GM23338 (cell line): ENCODE measurements at regions not wholly inside any gene's neighbourhood (a gene's known extent, or its start where the extent isn't known, plus 50 kb on each side); places are given as distances from the start of the nearest gene placed in this dataset.

Experiments used
- ATAC-seq: fragments of 200-7000 bp; cut with Tn5 transposase; 3 replicates; pipeline ENCODE4 v1.9.1; 2020
- DNase-seq: peaks from one replicate; pipeline ENCODE4 v3.0.0-alpha.2; 2015; ENCODE audit warnings: low spot score
- H2AFZ ChIP-seq: fragments of 200-600 bp; sonication (generic); 2 replicates; pipeline ENCODE4 v1.8.0; 2016; ENCODE audit warnings: antibody characterized with exemption, mild to moderate bottlenecking, moderate library complexity
- H3F3A ChIP-seq: fragments of 200-600 bp; sonication (generic); replicated peaks from 2 replicates; pipeline ENCODE4 v1.8.0; 2017; ENCODE audit warnings: antibody characterized with exemption, mixed run types, low read depth
- H3K27ac ChIP-seq: fragments of 200-600 bp; sonication (generic); 2 replicates; pipeline ENCODE4 v1.6.1; 2016; ENCODE audit warnings: low read depth
- H3K27me3 ChIP-seq: fragments of 200-600 bp; sonication (generic); 2 replicates; pipeline ENCODE4 v1.8.0; 2016; ENCODE audit warnings: mild to moderate bottlenecking, mixed run types, moderate library complexity; ENCODE audit not compliant: insufficient read depth
- H3K36me3 ChIP-seq: fragments of 200-600 bp; sonication (generic); 2 replicates; pipeline ENCODE4 v1.8.0; 2016; ENCODE audit warnings: mild to moderate bottlenecking; ENCODE audit not compliant: insufficient read depth
- H3K4me1 ChIP-seq: fragments of 200-600 bp; sonication (generic); 2 replicates; pipeline ENCODE4 v1.8.0; 2016; ENCODE audit warnings: mild to moderate bottlenecking, moderate library complexity; ENCODE audit not compliant: insufficient read depth
- H3K4me2 ChIP-seq: fragments of 200-600 bp; sonication (generic); 2 replicates; pipeline ENCODE4 v1.7.1; 2017; ENCODE audit warnings: mixed run types
- H3K4me3 ChIP-seq: fragments of 200-600 bp; sonication (generic); 2 replicates; pipeline ENCODE4 v1.6.1; 2016; ENCODE audit warnings: mixed run types
- H3K79me2 ChIP-seq: fragments of 200-600 bp; sonication (generic); replicated peaks from 2 replicates; pipeline ENCODE4 v1.8.0; 2017; ENCODE audit warnings: mild to moderate bottlenecking; ENCODE audit not compliant: insufficient read depth
- H3K9me2 ChIP-seq: fragments of 200-600 bp; sonication (generic); 2 replicates; pipeline ENCODE4 v1.8.0; 2017; ENCODE audit not compliant: insufficient read depth
- H4K20me1 ChIP-seq: fragments of 200-600 bp; sonication (generic); replicated peaks from 2 replicates; pipeline ENCODE4 v1.8.0; 2017; ENCODE audit warnings: mild to moderate bottlenecking; ENCODE audit not compliant: insufficient read depth
- H3K27ac Mint-ChIP-seq: 2 replicates; pipeline ENCODE4 v1.8.0; 2020; ENCODE audit warnings: inconsistent platforms, mild to moderate bottlenecking, moderate library complexity, mixed read lengths
- H3K27me3 Mint-ChIP-seq: 3 replicates; pipeline ENCODE4 v1.8.0; 2022; ENCODE audit warnings: low read depth, mild to moderate bottlenecking, moderate library complexity, mixed read lengths, inconsistent platforms; ENCODE audit not compliant: insufficient read depth, poor library complexity
- H3K36me3 Mint-ChIP-seq: 3 replicates; pipeline ENCODE4 v1.8.0; 2021; ENCODE audit warnings: low read depth, mild to moderate bottlenecking, inconsistent platforms, moderate library complexity, mixed read lengths
- H3K4me1 Mint-ChIP-seq: 3 replicates; pipeline ENCODE4 v1.8.0; 2020; ENCODE audit warnings: mild to moderate bottlenecking, inconsistent platforms, mixed read lengths
- H3K4me3 Mint-ChIP-seq: 3 replicates; pipeline ENCODE4 v1.8.0; 2021; ENCODE audit warnings: moderate library complexity, mild to moderate bottlenecking, inconsistent platforms, mixed read lengths
- H3K9me3 Mint-ChIP-seq: 3 replicates; pipeline ENCODE4 v1.8.0; 2020; ENCODE audit warnings: moderate library complexity, mild to moderate bottlenecking, inconsistent platforms, mixed read lengths
- CREB1 ChIP-seq: fragments of 250-450 bp; sonication (Bioruptor Pico); IDR thresholded peaks from 2 replicates; pipeline ENCODE4 v1.5.0; 2020; ENCODE audit warnings: low read depth, mild to moderate bottlenecking, moderate library complexity
- ETS1 ChIP-seq: IDR thresholded peaks from 2 replicates; pipeline ENCODE4 v1.6.1; 2016; ENCODE audit warnings: antibody characterized with exemption
- JUNB ChIP-seq: IDR thresholded peaks from one replicate; pipeline ENCODE4 v1.6.1; 2016; ENCODE audit warnings: antibody characterized with exemption; ENCODE audit not compliant: unreplicated experiment
- NANOG ChIP-seq: IDR thresholded peaks from 2 replicates; pipeline ENCODE4 v1.6.1; 2016; ENCODE audit warnings: antibody characterized with exemption, borderline replicate concordance
- POLR2AphosphoS5 ChIP-seq: IDR thresholded peaks from 2 replicates; pipeline ENCODE4 v1.6.1; 2016; ENCODE audit warnings: antibody characterized with exemption, low read depth
- ZNF114 ChIP-seq: fragments of 250-450 bp; sonication (Bioruptor Pico); IDR thresholded peaks from 2 replicates; pipeline ENCODE4 v1.5.0; 2020; ENCODE audit warnings: mild to moderate bottlenecking, moderate library complexity
- ZNF462 ChIP-seq: fragments of 250-450 bp; sonication (Bioruptor Pico); IDR thresholded peaks from 2 replicates; pipeline ENCODE4 v1.5.0; 2020; ENCODE audit warnings: mild to moderate bottlenecking, moderate library complexity
- TF ChIP-seq, protein P1 (sequence below), 2 experiments: fragments of 200-600 bp in 1 of 2; sonication (generic) in 1 of 2; conservative IDR thresholded peaks; 2 replicates each; pipeline versions ENCODE4 v1.5.1 to v1.6.1; 2016 to 2017; ENCODE audit warnings: antibody characterized with exemption in 2 of 2, low read depth in 2 of 2, mild to moderate bottlenecking in 2 of 2, moderate library complexity in 1 of 2

DNA sequence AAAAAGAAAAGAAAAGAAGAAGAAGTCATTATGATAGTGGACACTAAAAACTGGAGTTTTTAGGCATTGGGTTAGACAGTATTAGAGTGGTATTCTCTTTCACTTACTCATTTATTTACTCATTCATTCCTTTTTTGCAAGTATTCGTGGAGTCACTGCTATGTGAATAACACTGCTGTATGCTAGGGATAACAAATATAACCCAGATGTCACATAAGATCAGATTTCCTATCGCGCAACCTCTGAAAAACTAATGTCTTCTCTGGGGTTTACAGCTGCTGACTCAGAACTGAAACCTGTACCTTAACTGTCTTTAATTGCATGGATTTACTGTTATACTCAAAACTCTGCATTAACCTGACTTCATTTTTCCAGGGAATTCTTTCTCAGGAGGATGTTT is 353.7 kb downstream of the LRIG3 start:
- Mint-ChIP-seq H3K4me3 (no peak overlapping the region), H3K4me1 (no peaks in the 10 kb centered on the region), H3K36me3 (no peaks in the 10 kb centered on the region), H3K27me3 (no peaks in the 10 kb centered on the region), H3K9me3 (no peaks in the 10 kb centered on the region), H3K27ac (no peak overlapping the region)
- Histone ChIP-seq H3K27me3 (no peaks in the 10 kb centered on the region), H2AFZ (no peak overlapping the region), H3K79me2 (no peaks in the 10 kb centered on the region), H4K20me1 (no peaks in the 10 kb centered on the region), H3K27ac (no peak overlapping the region), H3K36me3 (no peaks in the 10 kb centered on the region), H3K4me1 (no peaks in the 10 kb centered on the region), H3K4me2 (no peak overlapping the region), H3F3A (no peaks in the 10 kb centered on the region), H3K9me2 (no peaks in the 10 kb centered on the region), H3K4me3 (no peak overlapping the region)
- DNase-seq (no peak), ATAC-seq (no peak)
- TF ChIP-seq POLR2AphosphoS5 (no peak), ZNF114 (no peak), ETS1 (no peak), NANOG (no peak), CREB1 (CRISPR knock-in tag) (no peak)
- TF ChIP-seq, protein P1, sequence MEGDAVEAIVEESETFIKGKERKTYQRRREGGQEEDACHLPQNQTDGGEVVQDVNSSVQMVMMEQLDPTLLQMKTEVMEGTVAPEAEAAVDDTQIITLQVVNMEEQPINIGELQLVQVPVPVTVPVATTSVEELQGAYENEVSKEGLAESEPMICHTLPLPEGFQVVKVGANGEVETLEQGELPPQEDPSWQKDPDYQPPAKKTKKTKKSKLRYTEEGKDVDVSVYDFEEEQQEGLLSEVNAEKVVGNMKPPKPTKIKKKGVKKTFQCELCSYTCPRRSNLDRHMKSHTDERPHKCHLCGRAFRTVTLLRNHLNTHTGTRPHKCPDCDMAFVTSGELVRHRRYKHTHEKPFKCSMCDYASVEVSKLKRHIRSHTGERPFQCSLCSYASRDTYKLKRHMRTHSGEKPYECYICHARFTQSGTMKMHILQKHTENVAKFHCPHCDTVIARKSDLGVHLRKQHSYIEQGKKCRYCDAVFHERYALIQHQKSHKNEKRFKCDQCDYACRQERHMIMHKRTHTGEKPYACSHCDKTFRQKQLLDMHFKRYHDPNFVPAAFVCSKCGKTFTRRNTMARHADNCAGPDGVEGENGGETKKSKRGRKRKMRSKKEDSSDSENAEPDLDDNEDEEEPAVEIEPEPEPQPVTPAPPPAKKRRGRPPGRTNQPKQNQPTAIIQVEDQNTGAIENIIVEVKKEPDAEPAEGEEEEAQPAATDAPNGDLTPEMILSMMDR (conservative IDR thresholded peaks at IDR 0.05; ENCODE audit: low read depth in 2 of 2): no peak

GRCh38 chr12:58567189-58567588 is 353.1 kb downstream of the LRIG3 start:
- H4K20me1 ChIP-seq: no peaks in the 10 kb centered on the region
- H3K27me3 ChIP-seq: no peaks in the 10 kb centered on the region
- TF ChIP-seq ZNF462 (CRISPR knock-in tag) (no peak), CREB1 (CRISPR knock-in tag) (no peak), ETS1 (no peak), POLR2AphosphoS5 (no peak), JUNB (no peak)

More at GRCh38 chr12:58567189-58567588, 353.1 kb downstream of the LRIG3 start:
- H3K4me2 ChIP-seq: no peak overlapping the region
- no peak overlapping the region for H3K27ac ChIP-seq
- H3K4me1 ChIP-seq: no peaks in the 10 kb centered on the region
- no peaks in the 10 kb centered on the region for H3K36me3 Mint-ChIP-seq
- H2AFZ ChIP-seq: no peak overlapping the region
- no peaks in the 10 kb centered on the region for H3K27me3 Mint-ChIP-seq
- no peaks in the 10 kb centered on the region for H3K36me3 ChIP-seq
- H3K9me2 ChIP-seq: no peaks in the 10 kb centered on the region
- no peak for DNase-seq
- H3F3A ChIP-seq: no peaks in the 10 kb centered on the region
- H3K9me3 Mint-ChIP-seq: no peaks in the 10 kb centered on the region
- no peak overlapping the region for H3K4me3 Mint-ChIP-seq
- H3K27ac Mint-ChIP-seq: no peak overlapping the region
- H3K79me2 ChIP-seq: no peaks in the 10 kb centered on the region
- ATAC-seq: no peak
- H3K4me1 Mint-ChIP-seq: no peaks in the 10 kb centered on the region
- H3K4me3 ChIP-seq: no peak overlapping the region
